Lower lobe of right lung (tissue), 2 donors: ENCODE measurements at regions not wholly inside any gene's neighbourhood (a gene's known extent, or its start where the extent isn't known, plus 50 kb on each side); places are given as distances from the start of the nearest gene placed in this dataset.

Experiments
- ATAC-seq, 2 donors: fragments of 200-7000 bp; cut with Tn5 transposase; one replicate each; pipeline ENCODE4 v1.9.1; 2020 to 2022; ENCODE audit warnings: mild to moderate bottlenecking in 2 of 2, moderate library complexity in 2 of 2
- DNase-seq: peaks from one replicate; pipeline ENCODE4 v3.0.0-alpha.2; 2020
- H3K27ac ChIP-seq: fragments of 200-600 bp; one replicate; pipeline ENCODE4 v1.8.0; 2022
- H3K27me3 ChIP-seq: fragments of 200-600 bp; one replicate; pipeline ENCODE4 v1.8.0; 2022; ENCODE audit warnings: low read depth
- H3K36me3 ChIP-seq: fragments of 200-600 bp; one replicate; pipeline ENCODE4 v1.8.0; 2022; ENCODE audit warnings: mild to moderate bottlenecking
- H3K4me1 ChIP-seq: fragments of 200-600 bp; one replicate; pipeline ENCODE4 v1.8.0; 2022
- H3K4me3 ChIP-seq: fragments of 200-600 bp; one replicate; pipeline ENCODE4 v1.8.0; 2022; ENCODE audit warnings: mild to moderate bottlenecking
- H3K9me3 ChIP-seq: fragments of 200-600 bp; one replicate; pipeline ENCODE4 v1.8.0; 2022
- CTCF ChIP-seq: fragments of 200-600 bp; IDR thresholded peaks from one replicate; pipeline ENCODE4 v1.8.0; 2022; ENCODE audit warnings: antibody characterized with exemption, mild to moderate bottlenecking
- intact Hi-C: fragments of 100-400 bp; cut with DNase I; formaldehyde crosslinking; loops from one replicate; pipeline ENCODE4 v1.11.0; 2022
- donor health status: DM: no; HTN: yes; CAD: no; lungs with severe emphysema.

- Histone ChIP-seq H3K4me1 (no peaks in the 10 kb centered on the region), H3K36me3 (no peaks in the 10 kb centered on the region), H3K9me3 (no peaks in the 10 kb centered on the region), H3K4me3 (no peak overlapping the region), H3K27ac (no peak overlapping the region), H3K27me3 (no peaks in the 10 kb centered on the region)
- DNase-seq, result no peak
- no peak for TF ChIP-seq CTCF
- intact Hi-C loops, result no loop called here
- ATAC-seq, result no peak
Observed at GRCh38 chr14:75374911-75375310, 52.9 kb upstream of the JDP2 start.

GRCh38 chr14:75375983-75376382, 51.8 kb upstream of the JDP2 start:
- intact Hi-C loops, result no loop called here
- Histone ChIP-seq H3K27ac (no peak overlapping the region), H3K9me3 (no peaks in the 10 kb centered on the region), H3K4me1 (no peaks in the 10 kb centered on the region), H3K27me3 (no peaks in the 10 kb centered on the region), H3K4me3 (no peak overlapping the region), H3K36me3 (no peaks in the 10 kb centered on the region)
- DNase-seq, result no peak
- no peak for ATAC-seq
- no peak for TF ChIP-seq CTCF
